ENCODE measurements at regions not wholly inside any gene's neighbourhood (a gene's known extent, or its start where the extent isn't known, plus 50 kb on each side); places are given as distances from the start of the nearest gene placed in this dataset.

DNA sequence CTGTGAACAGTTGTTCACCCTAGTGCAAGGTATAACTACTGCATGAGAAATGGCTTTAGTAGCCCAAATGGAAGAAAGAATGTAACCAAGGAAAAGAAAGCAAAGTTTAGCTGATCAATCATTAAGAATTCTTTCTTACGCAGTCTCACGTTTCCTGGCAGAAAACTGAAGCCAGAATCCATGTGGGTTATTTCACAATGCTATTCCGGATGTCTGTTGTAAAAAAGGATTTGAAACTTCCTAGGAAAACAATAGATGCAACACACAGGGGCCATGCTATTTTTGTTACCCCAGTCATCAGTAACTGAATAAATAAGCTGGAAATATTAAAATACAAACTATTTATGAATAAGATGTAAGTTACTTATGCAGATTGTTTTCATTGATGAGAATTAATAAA, 802.5 kb downstream of the CDH8 start:
- TF ChIP-seq TAF1 (IDR thresholded peaks at IDR 0.05; ENCODE audit: borderline replicate concordance, low read depth, low read length) = no peak
- no peak for TF ChIP-seq POLR2AphosphoS5 (IDR thresholded peaks at IDR 0.05; ENCODE audit: low read depth, low read length)

Measured in GM12892 (cell line).